HUES6 (cell line): ENCODE measurements at regions not wholly inside any gene's neighbourhood (a gene's known extent, or its start where the extent isn't known, plus 50 kb on each side); places are given as distances from the start of the nearest gene placed in this dataset.

Experiments
- H3K27ac ChIP-seq: 2 replicates; pipeline ENCODE4 v1.7.0; 2013; ENCODE audit warnings: low read depth, mild to moderate bottlenecking, low read length, inconsistent platforms
- H3K27me3 ChIP-seq: 2 replicates; pipeline ENCODE4 v1.6.1; 2013; ENCODE audit warnings: low read length; ENCODE audit not compliant: control insufficient read depth, insufficient read depth
- H3K36me3 ChIP-seq: 2 replicates; pipeline ENCODE4 v1.6.1; 2013; ENCODE audit warnings: low read length; ENCODE audit not compliant: control insufficient read depth, insufficient read depth
- H3K4me1 ChIP-seq: 2 replicates; pipeline ENCODE4 v1.6.1; 2013; ENCODE audit warnings: low read length; ENCODE audit not compliant: control insufficient read depth, insufficient read depth
- H3K4me3 ChIP-seq: 2 replicates; pipeline ENCODE4 v1.5.1; 2013; ENCODE audit warnings: low read depth, low read length
- H3K9ac ChIP-seq: one replicate; pipeline ENCODE4 v1.6.1; 2013; ENCODE audit warnings: mild to moderate bottlenecking, low read length
- H3K9me3 ChIP-seq: 2 replicates; pipeline ENCODE4 v1.6.1; 2013; ENCODE audit warnings: low read depth, low read length; ENCODE audit not compliant: control insufficient read depth, insufficient read depth

GRCh38 chr13:89603187-89603586, 1744.3 kb upstream of the MIR17HG start:
- Histone ChIP-seq H3K4me3 (no peak overlapping the region), H3K9me3 (peaks cover 16% of the 10 kb centered on the region), H3K4me1 (no peaks in the 10 kb centered on the region), H3K27ac (no peak overlapping the region), H3K36me3 (no peaks in the 10 kb centered on the region), H3K9ac (no peak overlapping the region), H3K27me3 (no peaks in the 10 kb centered on the region)

DNA sequence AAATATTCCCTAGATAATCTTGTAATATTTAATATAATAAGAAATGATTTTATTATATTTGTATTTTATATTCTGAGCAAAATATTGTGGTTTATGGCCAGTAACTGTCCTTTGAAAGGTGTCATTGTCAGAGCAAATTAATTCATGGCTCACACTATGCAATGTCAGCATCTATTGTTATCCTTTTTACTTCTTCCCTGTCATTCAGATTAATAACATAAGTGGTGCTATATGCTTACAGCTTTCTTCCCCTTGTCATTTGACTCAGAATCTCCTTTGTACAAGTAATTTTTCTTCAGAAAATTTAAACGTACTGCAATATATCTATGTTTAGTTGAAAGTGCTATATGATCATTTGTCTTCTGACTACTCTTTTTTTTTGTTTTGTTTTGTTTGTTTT, 1738.2 kb upstream of the MIR17HG start:
- Histone ChIP-seq H3K9me3 (peaks cover 16% of the 10 kb centered on the region), H3K9ac (no peak overlapping the region), H3K4me3 (no peak overlapping the region), H3K4me1 (no peaks in the 10 kb centered on the region), H3K27ac (no peak overlapping the region), H3K27me3 (no peaks in the 10 kb centered on the region), H3K36me3 (no peaks in the 10 kb centered on the region)

GRCh38 chr13:89610331-89610730, 1737.2 kb upstream of the MIR17HG start:
- Histone ChIP-seq H3K9me3 (peaks cover 14% of the 10 kb centered on the region), H3K4me1 (no peaks in the 10 kb centered on the region), H3K36me3 (no peaks in the 10 kb centered on the region)

DNA sequence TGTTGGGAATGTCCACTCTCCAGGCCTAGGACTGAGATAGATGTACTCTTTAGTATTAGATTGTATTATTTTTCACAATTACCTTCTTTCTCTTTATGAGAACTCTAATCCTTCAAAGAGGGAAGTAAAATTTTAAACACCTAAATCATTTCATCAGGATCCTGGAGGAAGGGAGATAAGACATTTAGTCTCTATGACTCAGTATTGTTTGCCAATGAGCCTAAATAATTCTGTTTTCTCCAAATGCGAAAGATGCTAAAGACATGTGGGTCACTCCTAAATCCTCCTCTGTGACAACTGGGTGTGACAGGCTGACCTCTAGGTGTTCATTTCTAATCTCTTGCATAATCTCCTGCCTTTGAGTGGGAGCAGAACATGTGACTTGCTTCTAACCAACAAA, 1736.6 kb upstream of the MIR17HG start:
- H3K36me3 ChIP-seq, result no peaks in the 10 kb centered on the region
- no peak overlapping the region for H3K27ac ChIP-seq
- H3K27me3 ChIP-seq, result no peaks in the 10 kb centered on the region
- H3K4me1 ChIP-seq, result no peaks in the 10 kb centered on the region
- peaks cover 10% of the 10 kb centered on the region for H3K9me3 ChIP-seq
- no peak overlapping the region for H3K4me3 ChIP-seq
- H3K9ac ChIP-seq, result no peak overlapping the region

More at GRCh38 chr13:89610331-89610730, 1737.2 kb upstream of the MIR17HG start:
- H3K27me3 ChIP-seq, result no peaks in the 10 kb centered on the region
- no peak overlapping the region for H3K4me3 ChIP-seq
- no peak overlapping the region for H3K9ac ChIP-seq
- H3K27ac ChIP-seq, result no peak overlapping the region

- Histone ChIP-seq H3K27ac (no peak overlapping the region), H3K27me3 (no peaks in the 10 kb centered on the region), H3K36me3 (no peaks in the 10 kb centered on the region), H3K4me1 (no peaks in the 10 kb centered on the region), H3K4me3 (no peak overlapping the region), H3K9ac (no peak overlapping the region), H3K9me3 (no peaks in the 10 kb centered on the region)
Observed at GRCh38 chr13:89627996-89628395, 1719.5 kb upstream of the MIR17HG start.

DNA sequence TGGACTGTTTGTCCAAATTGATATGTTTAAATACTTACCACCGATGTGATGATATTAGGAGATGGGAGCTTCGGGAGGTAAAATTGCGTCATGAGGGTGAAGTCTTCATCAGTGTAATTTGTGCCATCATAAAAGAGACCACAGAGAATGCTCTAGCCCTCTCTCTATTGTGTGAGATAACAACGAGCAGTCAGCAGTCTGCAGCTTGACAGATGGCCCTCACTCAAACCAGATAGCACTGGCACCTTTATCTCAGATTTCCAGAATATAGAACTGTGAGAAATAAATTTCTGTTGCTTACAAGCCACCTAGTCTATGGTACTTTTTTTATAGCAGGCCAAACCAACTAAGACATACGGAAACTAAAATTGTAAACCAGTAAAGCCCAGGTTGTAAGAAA, 1718.9 kb upstream of the MIR17HG start:
- Histone ChIP-seq H3K4me1 (no peaks in the 10 kb centered on the region), H3K9ac (no peak overlapping the region), H3K9me3 (no peaks in the 10 kb centered on the region), H3K36me3 (no peaks in the 10 kb centered on the region), H3K4me3 (no peak overlapping the region), H3K27ac (no peak overlapping the region), H3K27me3 (no peaks in the 10 kb centered on the region)

- Histone ChIP-seq H3K9me3 (peaks cover 13% of the 10 kb centered on the region), H3K4me1 (no peaks in the 10 kb centered on the region), H3K27me3 (no peaks in the 10 kb centered on the region), H3K9ac (no peak overlapping the region), H3K36me3 (no peaks in the 10 kb centered on the region), H3K27ac (no peak overlapping the region), H3K4me3 (no peak overlapping the region)
Observed at GRCh38 chr13:89650226-89650625, 1697.3 kb upstream of the MIR17HG start.

GRCh38 chr13:89660752-89661151, 1686.7 kb upstream of the MIR17HG start:
- no peaks in the 10 kb centered on the region for H3K9me3 ChIP-seq
- H3K27me3 ChIP-seq, result no peaks in the 10 kb centered on the region

DNA sequence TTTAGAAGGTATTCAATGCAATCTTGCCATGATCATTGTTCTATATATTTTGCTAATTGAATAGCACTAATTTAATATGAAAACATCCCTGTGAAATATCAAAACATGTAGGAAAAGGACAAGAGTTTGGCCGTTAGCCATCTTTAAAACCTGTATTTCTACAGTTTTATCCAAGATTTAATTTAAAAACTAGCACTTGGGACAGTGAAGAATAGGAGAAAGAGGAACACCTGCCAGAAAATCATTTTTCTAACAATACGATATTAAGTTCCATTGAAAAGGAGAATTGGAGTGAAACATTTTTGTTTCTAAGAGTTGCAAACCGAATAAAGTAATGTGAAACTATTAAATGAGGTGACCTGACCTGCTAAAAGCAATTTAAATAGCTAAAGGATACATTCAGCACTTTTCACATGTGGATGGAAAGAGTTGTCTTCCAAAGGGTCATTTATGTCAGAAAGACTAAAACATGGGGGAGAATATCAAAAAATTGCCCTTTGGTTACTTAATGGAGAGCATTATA, 1673.6 kb upstream of the MIR17HG start:
- H3K36me3 ChIP-seq, result no peaks in the 10 kb centered on the region
- no peak overlapping the region for H3K9ac ChIP-seq
- H3K4me3 ChIP-seq, result no peak overlapping the region
- H3K27ac ChIP-seq, result no peak overlapping the region
- no peaks in the 10 kb centered on the region for H3K27me3 ChIP-seq
- H3K9me3 ChIP-seq, result no peaks in the 10 kb centered on the region
- H3K4me1 ChIP-seq, result no peaks in the 10 kb centered on the region

More at GRCh38 chr13:89660752-89661151, 1686.7 kb upstream of the MIR17HG start:
- Histone ChIP-seq H3K36me3 (no peaks in the 10 kb centered on the region), H3K4me3 (no peak overlapping the region), H3K27ac (no peak overlapping the region), H3K4me1 (no peaks in the 10 kb centered on the region), H3K9ac (no peak overlapping the region)

DNA sequence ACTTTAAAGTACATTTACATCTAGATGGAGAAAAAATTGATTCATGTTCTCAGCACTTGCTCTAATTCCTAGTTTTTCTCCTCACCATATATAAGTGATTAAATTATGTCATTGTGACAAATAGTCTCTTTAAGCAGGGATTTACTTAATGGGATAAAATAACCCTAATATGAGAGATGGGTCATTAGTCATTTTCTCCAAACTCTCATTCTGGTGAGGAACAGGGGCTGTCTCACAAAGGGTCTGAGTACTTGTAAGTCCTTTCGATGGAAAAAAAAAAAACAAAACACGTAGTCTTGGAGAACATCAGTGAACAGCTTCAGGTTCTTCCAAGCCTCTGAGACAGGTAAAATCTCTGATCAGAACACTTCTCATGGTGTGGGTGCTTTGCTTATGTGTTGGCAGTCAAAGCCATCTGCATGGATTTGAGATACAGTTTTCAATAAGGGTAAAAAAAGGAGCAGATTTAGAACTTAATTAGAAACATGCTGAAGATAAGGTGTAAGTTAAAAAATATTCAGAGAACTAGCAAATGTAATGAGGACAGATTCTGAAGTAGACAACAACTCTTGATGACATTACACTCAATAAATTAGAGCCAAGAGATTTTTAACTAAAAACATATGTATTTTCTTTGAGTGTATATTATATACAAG, 1668.9 kb upstream of the MIR17HG start:
- H3K4me3 ChIP-seq, result no peak overlapping the region
- H3K4me1 ChIP-seq, result no peaks in the 10 kb centered on the region
- H3K9ac ChIP-seq, result no peak overlapping the region
- no peaks in the 10 kb centered on the region for H3K27me3 ChIP-seq
- H3K27ac ChIP-seq, result no peak overlapping the region
- no peaks in the 10 kb centered on the region for H3K36me3 ChIP-seq
- no peaks in the 10 kb centered on the region for H3K9me3 ChIP-seq

- no peaks in the 10 kb centered on the region for H3K27me3 ChIP-seq
- no peak overlapping the region for H3K27ac ChIP-seq
- H3K9ac ChIP-seq, result no peak overlapping the region
- no peaks in the 10 kb centered on the region for H3K9me3 ChIP-seq
- H3K36me3 ChIP-seq, result no peaks in the 10 kb centered on the region
- H3K4me1 ChIP-seq, result no peaks in the 10 kb centered on the region; the same call in 1 of the 2 replicates
- H3K4me3 ChIP-seq, result no peak overlapping the region
Observed at GRCh38 chr13:89684896-89685295, 1662.6 kb upstream of the MIR17HG start.
